Right lobe of liver (tissue), 6 donors: ENCODE measurements at regions not wholly inside any gene's neighbourhood (a gene's known extent, or its start where the extent isn't known, plus 50 kb on each side); places are given as distances from the start of the nearest gene placed in this dataset.

Source experiments
- ATAC-seq, 4 donors: fragments of 200-7000 bp; cut with Tn5 transposase; one replicate each; pipeline ENCODE4 v1.9.1; 2020; ENCODE audit warnings: mild to moderate bottlenecking in 4 of 4, moderate library complexity in 4 of 4
- DNase-seq, 3 donors: peaks; one replicate each; pipeline ENCODE4 v3.0.0-alpha.2; 2020
- H3K27ac ChIP-seq, 3 donors: fragments of 200-600 bp; one replicate each; pipeline ENCODE4 v1.8.0; 2022
- H3K27me3 ChIP-seq, 2 donors: fragments of 200-600 bp; one replicate each; pipeline ENCODE4 v1.8.0; 2022
- H3K36me3 ChIP-seq, 4 donors: fragments of 200-600 bp; sonication (generic) in 1 of 4; one replicate each; pipeline versions ENCODE4 v1.5.1 to v1.8.0; 2017 to 2022; ENCODE audit warnings: control low read depth in 1 of 4
- H3K4me1 ChIP-seq, 4 donors: fragments of 200-600 bp; sonication (generic) in 1 of 4; one replicate each; pipeline versions ENCODE4 v1.5.1 to v1.8.0; 2017 to 2022; ENCODE audit warnings: control low read depth in 1 of 4
- H3K4me3 ChIP-seq, 3 donors: fragments of 200-600 bp; one replicate each; pipeline ENCODE4 v1.8.0; 2022
- H3K9me3 ChIP-seq, 4 donors: fragments of 200-600 bp; sonication (generic) in 1 of 4; one replicate each; pipeline versions ENCODE4 v1.5.1 to v1.8.0; 2017 to 2022; ENCODE audit warnings: control low read depth in 1 of 4
- CTCF ChIP-seq, 4 donors: fragments of 200-600 bp in 3 of 4; fragments of 450-650 bp in 1 of 4; IDR thresholded peaks; one replicate each; pipeline versions ENCODE4 v1.5.1 to v1.8.0; 2016 to 2022; ENCODE audit warnings: antibody characterized with exemption in 4 of 4, mild to moderate bottlenecking in 2 of 4
- POLR2A ChIP-seq: fragments of 450-650 bp; IDR thresholded peaks from one replicate; pipeline ENCODE4 v1.6.1; 2017; ENCODE audit warnings: antibody characterized with exemption, mild to moderate bottlenecking
- WGBS: methylation state at CpG from one replicate; pipeline ENCODE4 v1.1.6; 2018; ENCODE audit warnings: low coverage, low lambda C conversion rate; ENCODE audit not compliant: insufficient coverage; ENCODE audit errors: missing lambda C conversion rate; 5-methylcytosine and 5-hydroxymethylcytosine counted together
- intact Hi-C, 2 donors: fragments of 100-400 bp; cut with DNase I; formaldehyde crosslinking; loops; one replicate each; pipeline versions ENCODE4 v1.11.2 to v1.14.1; 2022
- donor health status: DM: no; HTN: yes; CAD: no.
- donor health status: DM: no; HTN: no; CAD: no.
- donor health status: DM: no; HTN: no; CAD: no.
- donor health status: DM: no; HTN: yes; CAD: no.
- donor health status: DM: no; HTN: yes; CAD: no.

- DNase-seq (no peak), ATAC-seq (no peak)
- Histone ChIP-seq H3K27ac (no peak overlapping the region), H3K4me3 (no peak overlapping the region), H3K36me3 (no peaks in the 10 kb centered on the region), H3K4me1 (peaks cover 0 to 59% (median 28%) of the 10 kb centered on the region in 4 donors), H3K27me3 (no peaks in the 10 kb centered on the region), H3K9me3 (no peaks in the 10 kb centered on the region)
- TF ChIP-seq POLR2A = no peak
- TF ChIP-seq CTCF (IDR thresholded peaks at IDR 0.05) = no peak
- WGBS = 58% methylated on average over 9 of the region's 16 CpGs
- intact Hi-C loops = no loop called here
Observed at GRCh38 chr17:77432034-77432661, 291.4 kb downstream of the SEC14L1 start.

- WGBS = 60% methylated on average over 1 of the region's 10 CpGs
- no peaks in the 10 kb centered on the region for H3K36me3 ChIP-seq
Observed at GRCh38 chr17:77432742-77433141, 292.0 kb downstream of the SEC14L1 start.

GRCh38 chr17:77433385-77434135 is 292.8 kb downstream of the SEC14L1 start:
- H3K27me3 ChIP-seq = no peaks in the 10 kb centered on the region
- TF ChIP-seq CTCF (IDR thresholded peaks at IDR 0.05) = no peak
- H3K36me3 ChIP-seq = no peaks in the 10 kb centered on the region
- intact Hi-C loops = no loop called here
- H3K4me3 ChIP-seq = no peak overlapping the region
- H3K27ac ChIP-seq = no peak overlapping the region
- H3K9me3 ChIP-seq = no peaks in the 10 kb centered on the region
- 56% methylated on average over 3 of the region's 27 CpGs for WGBS
- no peak for DNase-seq
- peaks cover 0 to 49% (median 18%) of the 10 kb centered on the region in 4 donors for H3K4me1 ChIP-seq
- no peak for ATAC-seq

More at GRCh38 chr17:77432742-77433141, 292.0 kb downstream of the SEC14L1 start:
- no peak overlapping the region for H3K4me3 ChIP-seq
- intact Hi-C loops = no loop called here
- no peak overlapping the region for H3K27ac ChIP-seq
- H3K4me1 ChIP-seq = peaks cover 0 to 53% (median 23%) of the 10 kb centered on the region in 4 donors
- no peak for DNase-seq
- no peaks in the 10 kb centered on the region for H3K9me3 ChIP-seq
- TF ChIP-seq CTCF (IDR thresholded peaks at IDR 0.05) (no peak), POLR2A (no peak)
- no peak for ATAC-seq
- no peaks in the 10 kb centered on the region for H3K27me3 ChIP-seq

DNA sequence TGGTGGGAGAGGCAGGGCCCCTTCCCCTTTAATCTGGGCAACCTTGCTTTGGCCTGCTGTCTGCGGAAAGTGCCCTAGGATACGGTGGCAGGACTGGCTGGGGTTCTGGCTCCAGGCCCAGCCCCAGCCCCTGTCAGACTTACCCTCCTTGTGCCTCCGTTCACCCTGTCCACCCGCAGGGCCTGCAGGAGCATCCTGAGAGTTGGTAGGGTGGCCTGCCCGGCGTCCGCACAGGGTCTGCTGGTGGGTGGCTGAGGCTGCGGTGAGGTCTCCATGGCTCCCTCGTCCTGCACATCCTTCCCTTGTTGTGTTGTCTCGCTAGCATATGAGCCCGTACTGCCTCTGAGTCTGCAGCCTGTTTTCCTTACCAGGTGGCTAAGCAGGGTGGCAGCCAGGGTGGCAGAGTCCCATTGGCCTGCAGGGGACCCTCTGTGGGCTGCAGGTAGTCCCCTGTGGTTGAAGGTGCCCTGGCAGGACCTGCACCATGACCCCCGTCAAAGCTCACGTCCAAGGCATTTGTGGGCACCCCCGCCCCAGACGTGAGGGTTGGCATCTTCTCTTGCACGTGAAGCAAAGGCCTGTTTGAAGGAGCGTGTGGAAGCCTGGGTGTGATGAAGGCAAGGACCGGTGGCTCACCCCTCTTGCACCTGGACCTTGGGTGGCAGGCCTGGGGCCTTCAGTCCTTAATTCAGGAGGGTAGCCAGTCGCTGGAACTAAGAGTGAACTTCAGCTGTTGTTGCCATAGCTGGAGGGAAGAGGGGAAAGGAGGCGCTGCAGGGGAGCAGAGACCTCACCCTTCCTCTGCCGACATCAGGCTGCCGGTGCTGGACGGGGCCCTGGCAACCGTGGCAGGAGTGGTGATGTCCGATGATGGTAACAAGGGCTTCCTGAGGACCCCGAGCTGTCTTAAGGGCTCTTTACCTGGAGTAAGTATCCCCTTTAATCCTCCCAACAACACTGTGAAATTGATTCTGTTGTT is 293.7 kb downstream of the SEC14L1 start:
- intact Hi-C loops = loop anchor here in 1 of 2 donors (5.0 kb wide), 1 partner anchor 58 kb away; no protein-coding TSS in a partner anchor

More for the DNA sequence above, 293.7 kb downstream of the SEC14L1 start:
- H3K9me3 ChIP-seq = no peaks in the 10 kb centered on the region
- no peak for ATAC-seq
- H3K27ac ChIP-seq = no peak overlapping the region
- TF ChIP-seq POLR2A (no peak), CTCF (IDR thresholded peaks at IDR 0.05) (no peak)
- H3K4me3 ChIP-seq = no peak overlapping the region
- H3K4me1 ChIP-seq = peaks cover 0 to 44% (median 14%) of the 10 kb centered on the region in 4 donors
- DNase-seq = no peak
- WGBS = 60% methylated on average over 5 of the region's 26 CpGs
- no peaks in the 10 kb centered on the region for H3K27me3 ChIP-seq
- H3K36me3 ChIP-seq = no peaks in the 10 kb centered on the region
